Hematopoietic multipotent progenitor cell treated with erythropoietin and hydrocortisone succinate and interleukin-3 and kit ligand, for 17 days (in vitro differentiated cells): ENCODE measurements at regions not wholly inside any gene's neighbourhood (a gene's known extent, or its start where the extent isn't known, plus 50 kb on each side); places are given as distances from the start of the nearest gene placed in this dataset.
"Not testable (repeated sequence)": the region's sequence is repeated elsewhere in the genome, so short reads cannot be mapped to it uniquely, and the experiment has no call there.

Experiments
- DNase-seq: peaks from one replicate; pipeline ENCODE4 v3.0.0-alpha.2; 2015; ENCODE audit warnings: low spot score

DNA sequence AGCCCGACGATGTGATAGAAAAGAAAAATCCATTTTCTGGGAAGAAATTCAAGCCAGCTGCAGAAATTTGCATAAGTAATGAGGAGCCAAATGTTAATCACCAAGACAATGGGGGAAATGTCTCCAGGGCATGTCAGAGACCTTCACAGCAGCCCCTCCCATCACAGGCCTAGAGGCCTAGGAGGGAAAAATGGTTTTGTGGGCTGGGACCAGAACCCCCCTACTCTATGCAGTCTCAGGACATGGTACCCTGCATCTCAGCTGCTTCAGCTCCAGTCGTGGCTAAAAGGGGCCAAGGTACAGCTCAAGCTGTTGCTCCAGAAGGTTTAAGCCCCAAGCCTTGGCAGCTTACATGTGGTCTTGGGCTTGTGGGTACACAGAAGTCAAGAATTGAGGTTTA, 155.5 kb upstream of the FOXQ1 start:
- DNase-seq, result not testable (repeated sequence)

DNA sequence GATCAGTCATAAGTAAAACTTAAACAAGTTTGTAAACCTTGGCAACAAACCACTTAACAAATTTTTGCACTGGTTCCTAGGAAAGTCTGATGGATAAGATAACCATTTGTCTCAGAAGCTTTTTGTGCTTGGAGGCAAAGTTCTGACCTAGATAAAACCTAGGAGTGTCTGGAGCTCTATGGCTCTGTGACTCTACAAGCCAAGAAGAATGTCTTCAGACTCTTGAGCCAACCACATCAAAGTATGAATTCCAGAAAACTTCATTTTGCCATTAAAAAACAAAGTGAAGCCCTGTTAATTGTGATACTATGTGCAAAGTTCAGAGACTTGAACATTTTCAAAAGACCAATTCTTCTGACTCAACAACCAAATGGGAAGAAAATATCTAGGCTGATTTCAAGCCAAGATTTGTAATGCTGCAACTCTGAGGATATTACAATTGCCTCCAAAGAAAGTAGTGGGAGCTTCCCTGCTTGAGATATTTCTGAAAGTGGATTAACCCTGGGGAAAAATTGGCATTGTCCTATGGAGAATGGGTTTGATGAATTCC, 158.1 kb upstream of the FOXQ1 start:
- no peak for DNase-seq

DNA sequence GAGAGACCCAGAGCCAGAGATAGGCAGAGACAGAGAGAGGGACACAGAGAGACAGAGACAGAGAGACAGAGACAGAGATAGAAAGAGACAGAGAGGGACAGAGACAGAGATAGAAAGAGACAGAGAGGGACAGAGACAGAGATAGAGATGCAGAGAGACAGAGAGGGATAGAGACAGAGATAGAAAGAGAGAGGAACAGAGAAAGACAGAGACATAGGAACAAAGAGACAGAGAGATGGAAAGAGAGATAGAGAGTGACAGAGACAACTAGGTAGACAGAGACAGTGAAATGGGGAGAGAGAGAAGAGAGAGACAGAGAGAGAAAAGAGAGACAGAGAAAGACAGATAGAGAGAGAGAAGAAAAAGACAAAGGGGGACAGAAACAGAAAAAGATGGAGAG, 165.4 kb upstream of the FOXQ1 start:
- no peak for DNase-seq

DNA sequence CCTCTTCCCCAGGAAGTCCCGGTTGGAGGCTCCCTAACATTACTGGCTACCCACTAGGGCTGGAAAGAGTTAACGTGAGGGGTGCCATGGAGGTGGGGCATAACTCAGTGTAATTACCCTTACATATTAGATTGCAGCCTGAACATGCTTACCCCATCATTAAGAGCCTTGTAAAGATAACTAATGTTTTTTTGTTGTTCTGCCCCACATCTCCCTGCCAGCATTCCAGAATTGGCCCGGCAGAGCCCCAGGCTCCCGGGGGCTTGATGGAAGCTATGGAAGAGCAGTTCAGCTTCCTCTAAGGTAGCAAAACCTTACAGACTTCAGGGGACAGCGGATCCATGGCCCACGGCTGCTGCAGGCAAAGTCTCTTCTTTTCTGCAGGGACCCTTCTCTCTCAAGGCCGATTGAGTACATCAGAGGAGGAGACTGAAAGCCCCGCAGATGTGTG, 166.1 kb upstream of the FOXQ1 start:
- no peak for DNase-seq

DNA sequence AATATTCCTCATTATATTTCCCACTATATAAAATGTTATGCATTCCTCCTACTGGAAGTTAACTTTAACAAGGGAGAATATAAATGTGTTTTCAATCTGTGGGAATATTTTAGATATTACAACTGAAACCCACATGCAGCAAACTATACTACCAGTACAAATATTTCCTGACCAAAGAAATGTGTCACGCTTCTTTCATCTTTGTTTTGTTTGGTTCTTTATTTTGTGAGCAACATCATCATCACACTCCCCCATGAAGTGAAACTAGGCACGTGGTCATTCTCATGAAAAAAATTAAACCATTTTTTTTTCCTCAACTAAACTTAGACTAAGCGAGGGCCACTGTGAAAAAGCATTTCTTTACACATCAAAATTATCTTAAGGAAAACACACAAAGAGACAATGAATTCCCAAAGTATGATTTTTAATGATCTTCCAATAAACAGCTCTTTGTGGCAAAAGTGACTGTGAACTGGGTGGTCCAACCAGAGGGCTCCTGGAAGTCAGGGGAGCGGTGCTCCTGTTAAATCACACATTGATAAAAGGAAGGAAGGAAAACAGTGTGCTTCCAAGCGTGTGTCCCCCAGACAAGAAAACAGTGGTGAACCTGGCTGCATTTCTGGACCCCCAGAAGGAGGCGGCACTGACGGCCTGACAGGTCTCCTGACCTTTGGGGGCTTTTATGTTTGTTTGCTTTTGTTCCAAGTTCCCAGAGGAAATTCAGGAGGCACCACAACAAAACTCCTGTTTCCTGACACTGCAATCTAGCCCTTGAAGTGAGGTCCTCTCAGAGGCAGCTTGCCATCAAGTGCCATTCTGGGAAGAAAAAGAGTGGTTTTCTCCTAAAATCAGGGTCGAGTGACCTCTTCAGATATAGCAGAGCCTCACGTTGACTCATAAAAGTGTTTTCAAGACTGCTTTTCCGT, 166.8 kb upstream of the FOXQ1 start:
- no peak for DNase-seq

DNA sequence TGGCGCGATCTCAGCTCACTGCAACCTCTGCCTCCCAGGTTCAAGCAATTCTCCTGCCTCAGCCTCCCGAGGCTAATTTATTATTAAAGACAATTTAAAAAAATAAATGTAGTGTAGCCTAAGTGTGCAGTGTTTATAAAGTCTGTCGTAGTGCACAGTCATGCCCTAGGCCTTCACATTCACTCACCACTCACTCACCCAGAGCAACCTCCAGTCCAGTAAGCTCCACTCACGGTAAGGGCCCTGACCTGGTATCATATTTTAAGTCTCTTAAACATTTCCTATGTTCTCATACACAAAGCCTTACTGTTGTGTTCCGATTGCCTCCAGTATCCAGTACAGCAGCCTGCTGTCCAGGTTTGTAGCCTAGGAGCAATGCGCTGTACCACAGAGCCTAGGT, 168.2 kb upstream of the FOXQ1 start:
- no peak for DNase-seq

DNA sequence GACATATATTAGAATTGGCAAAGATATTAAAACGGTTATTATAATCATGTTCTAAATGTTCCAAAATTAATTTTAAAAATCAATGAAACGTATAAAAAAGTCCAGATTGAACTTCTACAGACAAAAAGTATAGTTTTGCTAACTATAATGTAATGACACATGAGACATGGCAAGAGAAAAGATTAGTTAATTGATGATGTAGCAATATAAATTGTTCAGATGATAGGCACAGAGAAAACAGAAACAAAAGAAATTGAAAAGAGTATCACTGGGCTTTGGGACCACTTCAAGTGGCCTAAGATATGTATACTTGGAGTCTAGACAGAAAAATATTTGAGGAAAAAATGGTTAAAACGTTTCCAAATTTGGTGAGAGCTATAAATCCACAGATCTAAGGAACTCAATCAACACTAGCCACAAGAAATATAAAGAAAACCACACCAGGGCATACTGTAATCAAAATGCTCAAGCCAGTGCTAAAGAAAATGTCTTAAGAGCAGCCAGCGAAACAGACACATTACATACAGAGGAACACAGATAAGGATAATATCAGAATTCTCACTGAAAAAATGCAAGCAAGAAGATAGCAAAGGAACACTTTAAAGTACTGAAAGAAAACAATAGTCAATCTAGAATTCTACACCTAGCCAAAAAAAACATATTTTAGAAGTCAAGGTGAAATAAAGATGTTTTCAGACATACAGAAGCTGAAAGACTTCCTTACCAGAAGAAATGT, 172.6 kb upstream of the FOXQ1 start:
- DNase-seq, result no peak

DNA sequence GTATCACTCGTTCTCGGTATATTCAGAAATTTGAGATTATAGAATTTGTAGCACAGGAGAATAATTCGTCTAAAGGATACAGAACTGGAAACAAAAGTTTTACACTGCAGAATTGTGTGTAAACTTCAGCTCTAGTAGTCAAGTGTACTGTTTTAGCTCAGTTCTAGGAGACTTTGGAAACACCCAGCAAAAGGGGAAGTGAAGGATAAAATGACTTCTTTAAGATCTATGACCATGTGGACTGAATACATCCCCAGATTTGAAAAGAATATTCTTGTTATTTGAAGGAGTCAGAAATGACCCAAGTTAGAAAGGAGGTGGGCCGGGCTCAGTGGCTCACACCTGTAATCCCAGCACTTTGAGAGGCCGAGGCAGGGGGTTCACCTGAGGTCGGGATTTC, 174.0 kb upstream of the FOXQ1 start:
- no peak for DNase-seq

DNA sequence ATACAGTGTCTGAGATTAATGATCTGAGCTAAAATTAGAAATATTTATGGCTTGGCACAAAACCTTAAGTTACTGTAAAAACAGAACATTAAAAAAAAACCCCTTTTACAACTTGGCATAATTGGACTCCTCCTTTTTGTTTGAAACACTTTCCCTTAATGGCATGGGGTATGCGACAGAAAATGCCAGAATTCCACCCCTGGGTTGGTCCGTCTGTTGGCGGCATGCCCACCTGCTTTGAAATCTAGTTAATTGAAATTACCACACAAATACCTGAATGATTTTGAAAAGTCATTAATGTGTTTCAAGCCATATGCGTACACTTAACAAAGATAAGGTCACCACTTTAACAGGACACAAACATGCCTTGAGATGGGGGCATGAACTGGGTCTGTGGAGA, 175.1 kb upstream of the FOXQ1 start:
- no peak for DNase-seq

DNA sequence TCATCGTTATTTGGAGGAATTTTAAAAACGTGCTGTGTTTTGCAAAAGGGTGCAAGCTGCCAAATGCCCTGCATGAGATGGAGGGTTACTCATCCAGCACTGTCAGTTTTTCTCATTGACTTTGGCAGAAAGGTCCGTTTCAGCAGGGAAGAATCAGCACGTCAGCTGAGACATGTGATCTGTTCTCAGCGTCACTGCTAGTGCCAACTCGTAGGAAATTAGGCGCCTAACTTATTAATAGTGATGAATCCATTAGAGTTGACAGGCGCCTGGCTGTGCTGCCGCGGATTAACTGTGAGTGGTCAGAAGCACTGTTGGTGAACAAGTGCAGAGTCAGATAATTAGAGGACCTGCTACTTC, 175.5 kb upstream of the FOXQ1 start:
- DNase-seq, result no peak

DNA sequence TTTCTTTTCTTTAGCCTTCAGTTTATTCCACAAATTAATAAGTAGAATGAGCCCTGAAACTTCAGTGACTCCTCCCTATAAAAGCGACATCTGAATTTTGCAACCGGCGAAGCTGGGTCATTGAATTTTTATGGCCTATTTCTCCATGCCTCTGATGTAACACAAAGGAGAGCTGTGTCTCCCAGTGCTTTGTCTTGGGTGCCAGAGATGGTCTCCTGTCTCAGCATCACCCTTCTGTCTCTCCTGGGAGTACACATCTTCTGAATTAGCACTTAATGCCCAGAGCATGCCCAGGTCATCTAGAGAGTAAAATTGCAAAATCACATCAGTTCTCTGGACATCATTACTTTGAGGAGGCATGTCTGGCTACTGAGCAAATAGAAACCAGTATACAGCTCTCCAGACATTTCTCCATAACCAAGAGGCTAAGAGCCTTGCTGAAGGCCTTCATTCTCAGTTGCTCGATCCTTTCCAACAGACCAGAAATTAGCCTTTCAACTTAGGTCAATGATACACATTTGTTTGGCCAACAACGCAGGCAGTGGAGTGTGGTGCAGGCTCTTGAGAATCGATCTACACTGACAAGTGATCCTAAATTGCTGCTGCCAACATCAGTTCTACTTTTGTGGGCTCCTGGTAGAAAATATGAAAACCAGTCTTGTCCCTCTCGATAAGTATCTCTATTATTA, 176.0 kb upstream of the FOXQ1 start:
- DNase-seq, result no peak

DNA sequence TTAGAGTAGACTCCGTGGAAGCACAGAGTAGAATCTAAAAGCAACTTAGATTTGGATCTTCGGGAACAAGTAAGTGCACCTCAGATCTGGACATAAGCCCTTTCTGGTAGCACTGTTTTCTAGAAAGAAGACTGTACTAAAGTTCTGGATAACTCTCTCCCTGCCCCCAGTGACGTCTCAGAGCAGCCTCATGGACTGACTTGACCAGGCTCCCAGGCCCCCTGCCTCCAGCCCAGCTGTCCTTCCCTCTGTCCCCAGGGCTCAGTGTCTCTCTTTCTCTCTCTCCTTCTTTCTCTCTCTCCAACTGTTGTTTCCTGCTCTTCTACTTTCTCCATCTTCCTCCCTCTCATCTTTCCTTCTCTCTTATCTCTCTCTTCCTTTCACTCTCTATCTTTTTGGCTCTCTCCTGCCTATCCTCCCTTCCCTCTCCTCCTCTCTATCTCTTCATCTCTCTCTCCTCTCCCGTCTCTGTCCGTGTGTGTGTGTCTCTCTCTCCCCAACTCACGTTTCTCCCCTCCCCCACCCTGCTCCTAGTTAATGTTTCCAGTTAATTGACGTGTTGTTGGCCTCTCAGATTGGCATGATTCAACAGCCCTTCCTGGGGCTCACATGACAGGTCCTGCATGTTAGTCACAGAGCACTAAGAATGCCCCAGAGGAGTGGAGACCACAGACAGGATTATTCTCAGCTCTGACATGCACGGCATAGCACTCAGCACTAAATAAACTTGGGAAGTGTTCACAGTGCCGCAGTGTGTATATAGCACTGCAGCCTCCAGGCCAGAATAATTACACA, 180.4 kb upstream of the FOXQ1 start:
- DNase-seq, result no peak

DNA sequence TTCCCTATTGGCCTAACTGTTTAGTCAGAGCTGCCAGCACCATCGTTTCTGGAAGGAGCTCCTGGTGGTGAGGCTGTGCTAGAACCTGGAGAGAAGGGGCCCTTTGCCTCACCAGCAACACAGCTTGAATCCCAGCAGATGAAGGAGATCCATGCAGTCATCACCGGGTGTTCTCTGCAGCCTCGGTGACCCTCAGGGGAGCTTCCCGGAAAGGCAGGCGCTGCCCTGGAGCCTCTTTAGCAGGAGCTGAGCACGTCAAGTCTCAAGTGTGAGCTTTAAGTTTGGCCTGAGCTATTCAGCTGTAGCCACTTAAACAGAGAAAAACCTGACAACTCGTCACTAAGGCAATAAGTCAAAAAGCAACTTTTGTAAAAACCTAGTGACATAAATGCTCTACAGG, 181.2 kb upstream of the FOXQ1 start:
- DNase-seq, result no peak

DNA sequence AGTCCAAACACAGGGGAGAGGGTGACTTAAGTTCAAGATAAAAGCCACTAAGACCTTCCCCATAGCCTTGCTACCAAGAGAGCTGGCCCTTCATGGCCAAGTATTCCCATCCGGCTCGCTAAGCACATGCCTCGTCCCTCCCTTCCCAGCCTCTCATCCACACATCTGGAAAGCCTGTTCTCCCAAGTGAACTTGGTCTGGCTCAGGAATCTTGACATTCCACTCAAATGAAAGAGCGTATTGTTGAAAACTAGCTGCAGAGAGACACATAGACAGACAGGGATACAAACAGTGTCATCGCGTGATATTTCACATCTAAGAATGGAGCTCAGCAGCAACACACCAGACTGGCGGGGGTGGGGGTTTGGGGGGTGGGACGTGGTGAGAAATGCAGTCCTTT, 182.8 kb upstream of the FOXQ1 start:
- no peak for DNase-seq

DNA sequence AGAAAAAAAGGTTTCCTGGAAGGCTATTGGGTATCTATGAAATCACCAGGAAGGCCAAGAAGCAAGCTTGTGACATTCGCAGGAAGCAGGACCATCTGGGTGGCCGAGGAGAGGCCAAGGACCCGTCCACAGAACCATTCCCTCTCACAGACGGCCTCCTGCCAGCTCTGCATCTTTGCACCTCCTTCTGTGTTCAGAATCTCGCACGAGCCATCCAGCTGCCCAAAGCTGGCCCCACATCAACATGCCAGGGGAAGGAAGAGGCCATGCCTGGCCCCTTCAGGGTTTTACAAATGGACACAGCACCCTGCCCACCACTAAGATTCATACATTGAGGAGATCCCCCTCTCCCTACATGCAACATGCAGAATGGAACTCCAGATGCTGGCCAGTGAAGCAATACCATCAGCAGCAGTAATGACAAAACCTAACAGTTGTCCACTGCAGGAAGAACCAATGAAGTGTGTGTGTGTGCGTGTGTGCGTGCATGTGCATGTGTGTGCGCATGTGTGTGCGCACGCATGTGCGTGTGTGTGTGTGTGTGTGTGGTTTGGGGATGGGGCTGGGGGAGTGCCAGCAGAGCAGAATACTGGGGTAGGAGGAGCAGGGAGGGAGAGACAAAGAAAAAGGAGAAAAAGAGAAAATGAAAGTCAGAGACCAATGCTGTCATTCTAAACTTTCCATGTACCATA, 184.2 kb upstream of the FOXQ1 start:
- no peak for DNase-seq

DNA sequence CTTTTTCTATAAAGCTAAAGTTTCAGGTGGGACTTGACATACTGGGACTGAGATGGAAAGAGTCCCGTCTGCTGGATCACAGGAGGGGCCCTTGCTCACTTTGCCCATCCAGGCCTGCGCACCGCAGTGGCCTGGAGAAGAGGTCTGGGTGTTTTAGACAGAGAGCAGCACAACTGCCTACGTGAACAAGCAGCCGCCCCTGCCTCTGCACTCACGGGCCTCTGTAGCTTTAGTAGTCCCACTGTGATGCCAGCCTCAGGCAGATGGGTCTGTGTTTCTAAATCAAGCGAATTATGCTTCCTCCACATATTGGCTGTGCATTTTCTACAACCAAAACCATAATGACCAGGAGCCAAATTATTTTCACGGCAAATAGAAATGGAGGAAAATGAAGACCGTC, 184.8 kb upstream of the FOXQ1 start:
- no peak for DNase-seq

DNA sequence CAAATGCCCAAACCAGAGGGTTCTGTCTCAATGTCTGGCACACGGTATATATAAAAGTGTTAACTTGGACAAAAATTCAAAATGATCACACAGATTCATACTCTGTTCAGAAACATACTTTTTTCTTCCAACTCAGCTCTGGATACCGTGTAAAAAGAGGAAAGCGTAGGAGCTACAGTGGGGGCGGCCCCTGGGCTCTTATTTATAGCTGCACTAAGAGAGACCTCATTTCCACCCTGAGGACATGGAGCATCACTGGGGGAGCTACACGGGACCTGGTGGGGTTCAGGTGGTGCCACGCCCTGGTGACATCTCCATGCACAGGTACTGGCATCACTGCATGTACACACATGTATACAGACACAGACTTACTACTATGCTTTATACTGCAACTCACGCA, 185.9 kb upstream of the FOXQ1 start:
- no peak for DNase-seq

DNA sequence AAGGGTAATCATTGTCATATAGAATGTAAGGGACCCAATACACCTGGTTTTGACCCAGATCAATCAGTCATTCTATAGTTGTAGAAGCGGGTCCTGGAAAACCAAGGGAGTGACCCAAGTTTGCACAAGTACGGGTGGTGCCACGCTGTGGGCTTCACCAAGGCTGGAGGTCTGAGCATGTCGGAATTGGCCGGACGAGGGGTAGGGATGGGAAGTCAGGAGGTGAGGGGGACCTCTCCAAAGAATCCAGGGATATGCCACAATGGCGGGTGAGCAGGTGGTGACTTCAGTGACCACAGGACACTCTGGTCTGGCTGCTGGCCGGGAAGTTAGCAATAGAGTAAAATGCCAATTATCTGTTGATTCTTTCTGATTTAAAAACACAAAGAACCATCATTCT, 186.6 kb upstream of the FOXQ1 start:
- DNase-seq, result no peak

DNA sequence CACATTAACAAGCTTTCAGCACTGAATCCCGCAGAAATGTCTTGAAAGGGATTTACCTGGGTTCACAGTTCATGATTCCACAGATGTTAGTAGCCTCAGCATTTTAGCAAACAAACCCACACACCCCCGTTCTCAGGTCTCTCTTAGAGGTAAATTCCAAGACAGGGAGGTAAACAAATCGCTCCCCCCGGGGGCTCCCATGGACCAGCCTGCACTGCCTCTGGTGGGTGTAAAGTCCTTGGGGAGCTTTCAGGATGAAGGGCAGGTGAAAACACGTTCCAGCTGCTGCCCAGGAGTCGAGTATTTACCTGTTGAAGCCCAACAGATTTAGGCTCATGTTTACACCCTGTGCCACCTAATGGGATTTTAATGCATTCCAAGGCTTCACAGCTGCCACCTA, 187.0 kb upstream of the FOXQ1 start:
- no peak for DNase-seq

DNA sequence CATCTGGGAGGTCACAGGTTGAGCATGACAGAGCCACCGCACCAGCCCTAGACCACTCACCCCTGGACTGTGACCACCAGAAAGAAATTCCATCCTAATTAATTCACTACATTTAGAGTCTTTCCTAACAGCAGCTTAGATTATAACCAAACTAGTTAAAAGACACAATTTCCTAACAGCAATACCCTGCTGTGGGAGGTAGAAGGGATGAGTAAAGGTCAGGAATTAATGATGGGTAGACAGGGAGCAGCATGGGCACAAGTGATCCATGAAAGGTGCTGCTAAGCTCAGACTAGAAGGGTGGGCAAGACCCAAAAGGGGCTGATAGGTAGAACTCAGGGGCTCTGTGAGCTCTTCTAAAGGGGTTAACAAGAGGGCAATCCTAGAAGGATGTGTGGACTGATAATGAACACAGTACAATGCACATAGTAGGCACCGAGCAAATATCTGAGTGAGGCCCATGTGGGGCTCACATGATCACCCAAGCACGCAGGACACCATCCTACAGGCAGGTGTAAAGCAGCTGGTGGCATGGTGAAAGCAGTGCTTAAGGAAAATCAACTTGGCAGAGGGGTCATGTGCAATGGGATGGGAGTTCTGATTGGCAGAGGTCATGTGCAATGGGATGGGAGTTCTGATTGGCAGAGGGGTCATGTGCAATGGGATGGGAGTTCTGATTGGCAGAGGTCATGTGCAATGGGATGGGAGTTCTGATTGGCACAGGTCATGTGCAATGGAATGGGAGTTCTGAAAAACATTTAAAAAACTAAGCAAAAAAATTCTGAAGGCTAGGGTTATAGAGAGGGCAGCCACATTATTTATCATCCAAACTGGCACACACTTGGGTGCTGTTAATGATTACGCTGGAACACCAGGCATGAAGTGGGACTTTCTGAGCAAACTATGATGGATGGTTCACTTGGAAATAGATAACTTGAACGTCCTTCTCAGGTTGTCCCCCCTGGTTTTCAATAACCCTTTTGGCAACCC, 188.2 kb upstream of the FOXQ1 start:
- DNase-seq, result no peak
